ENCODE measurements at regions not wholly inside any gene's neighbourhood (a gene's known extent, or its start where the extent isn't known, plus 50 kb on each side); places are given as distances from the start of the nearest gene placed in this dataset.

GRCh38 chr11:112880495-112880894, 80.7 kb upstream of the NCAM1 start:
- H3K4me3 ChIP-seq (ENCODE audit: low read depth, low read length), result no peak overlapping the region
- no peak overlapping the region for H3K27ac ChIP-seq
- no peak for TF ChIP-seq CTCF (IDR thresholded peaks at IDR 0.05)
- peaks cover 5% of the 10 kb centered on the region for H3K4me1 ChIP-seq
- H2AFZ ChIP-seq, result no peak overlapping the region
- no peaks in the 10 kb centered on the region for H3K36me3 ChIP-seq (ENCODE audit: control insufficient read depth, insufficient read depth, low read length)
- no peak overlapping the region for H3K9ac ChIP-seq
- no peaks in the 10 kb centered on the region for H3K9me3 ChIP-seq (ENCODE audit: control insufficient read depth, low read length)
- no peak overlapping the region for H3K4me2 ChIP-seq (ENCODE audit: low read length)
- no peaks in the 10 kb centered on the region for H3K27me3 ChIP-seq (ENCODE audit: control insufficient read depth, insufficient read depth, low read length)
- H3K79me2 ChIP-seq, result no peaks in the 10 kb centered on the region

- no peak overlapping the region for H3K27ac ChIP-seq
- H3K9ac ChIP-seq, result no peak overlapping the region
- no peak overlapping the region for H3K4me3 ChIP-seq (ENCODE audit: low read depth, low read length)
These were observed 79.8 kb upstream of the NCAM1 start for GRCh38 chr11:112881461-112881860.

GRCh38 chr11:112882494-112883381, 78.5 kb upstream of the NCAM1 start:
- no peak overlapping the region for H3K4me2 ChIP-seq (ENCODE audit: low read length)
- H3K27me3 ChIP-seq (ENCODE audit: control insufficient read depth, insufficient read depth, low read length), result no peaks in the 10 kb centered on the region
- H3K9me3 ChIP-seq (ENCODE audit: control insufficient read depth, low read length), result no peaks in the 10 kb centered on the region
- peaks cover 5% of the 10 kb centered on the region for H3K4me1 ChIP-seq
- TF ChIP-seq CTCF (IDR thresholded peaks at IDR 0.05), result no peak
- H3K9ac ChIP-seq, result no peak overlapping the region
- no peaks in the 10 kb centered on the region for H3K36me3 ChIP-seq (ENCODE audit: control insufficient read depth, insufficient read depth, low read length)
- peak overlapping the region; percentile 11 for H2AFZ ChIP-seq
- H3K27ac ChIP-seq, result no peak overlapping the region
- H3K4me3 ChIP-seq (ENCODE audit: low read depth, low read length), result no peak overlapping the region
- H3K79me2 ChIP-seq, result no peaks in the 10 kb centered on the region

More at GRCh38 chr11:112881461-112881860, 79.8 kb upstream of the NCAM1 start:
- Histone ChIP-seq H3K79me2 (no peaks in the 10 kb centered on the region), H3K4me2 (ENCODE audit: low read length) (no peak overlapping the region), H3K9me3 (ENCODE audit: control insufficient read depth, low read length) (no peaks in the 10 kb centered on the region), H2AFZ (peak overlapping the region; percentile 85), H3K4me1 (peaks cover 5% of the 10 kb centered on the region), H3K36me3 (ENCODE audit: control insufficient read depth, insufficient read depth, low read length) (no peaks in the 10 kb centered on the region), H3K27me3 (ENCODE audit: control insufficient read depth, insufficient read depth, low read length) (no peaks in the 10 kb centered on the region)
- TF ChIP-seq CTCF (IDR thresholded peaks at IDR 0.05), result no peak

- Histone ChIP-seq H3K9ac (no peak overlapping the region), H3K4me1 (peaks cover 5% of the 10 kb centered on the region), H3K4me2 (ENCODE audit: low read length) (no peak overlapping the region), H3K79me2 (no peaks in the 10 kb centered on the region), H3K4me3 (ENCODE audit: low read depth, low read length) (no peak overlapping the region), H3K27me3 (ENCODE audit: control insufficient read depth, insufficient read depth, low read length) (no peaks in the 10 kb centered on the region), H3K27ac (no peak overlapping the region), H2AFZ (no peak overlapping the region), H3K36me3 (ENCODE audit: control insufficient read depth, insufficient read depth, low read length) (no peaks in the 10 kb centered on the region), H3K9me3 (ENCODE audit: control insufficient read depth, low read length) (no peaks in the 10 kb centered on the region)
- no peak for TF ChIP-seq CTCF (IDR thresholded peaks at IDR 0.05)
These were observed 77.0 kb upstream of the NCAM1 start for GRCh38 chr11:112884012-112884767.
